HG03196 (cell line): ENCODE measurements at regions not wholly inside any gene's neighbourhood (a gene's known extent, or its start where the extent isn't known, plus 50 kb on each side); places are given as distances from the start of the nearest gene placed in this dataset.

ENCODE experiments used
- ATAC-seq: cut with Tn5 transposase; IDR thresholded peaks from one replicate; pipeline ENCODE4 v1.9.1; 2021; ENCODE audit not compliant: unreplicated experiment

DNA sequence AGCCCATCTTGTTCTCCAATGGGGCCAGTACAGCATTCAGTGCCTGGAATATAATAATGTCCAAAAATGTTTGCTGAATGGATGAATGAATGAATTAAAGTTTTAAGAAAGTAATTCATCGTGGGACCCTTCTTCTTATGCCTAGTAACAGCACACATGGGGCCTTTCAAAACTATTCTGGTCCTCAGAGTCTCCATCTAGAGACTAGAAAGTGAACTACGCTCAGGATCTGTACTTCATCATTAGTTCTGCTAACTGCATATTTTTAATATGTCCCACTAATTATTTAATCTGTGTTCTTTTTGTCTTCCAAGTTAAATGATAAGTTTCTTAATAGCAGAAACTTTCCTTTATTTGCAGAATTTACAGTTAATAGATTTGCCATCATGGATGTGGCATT lies 172.5 kb downstream of the SMAD2 start:
- ATAC-seq: no peak

GRCh38 chr18:47756364-47757016 lies 174.0 kb downstream of the SMAD2 start:
- no peak for ATAC-seq

GRCh38 chr18:47755102-47755456 lies 175.4 kb downstream of the SMAD2 start:
- ATAC-seq: no peak

DNA sequence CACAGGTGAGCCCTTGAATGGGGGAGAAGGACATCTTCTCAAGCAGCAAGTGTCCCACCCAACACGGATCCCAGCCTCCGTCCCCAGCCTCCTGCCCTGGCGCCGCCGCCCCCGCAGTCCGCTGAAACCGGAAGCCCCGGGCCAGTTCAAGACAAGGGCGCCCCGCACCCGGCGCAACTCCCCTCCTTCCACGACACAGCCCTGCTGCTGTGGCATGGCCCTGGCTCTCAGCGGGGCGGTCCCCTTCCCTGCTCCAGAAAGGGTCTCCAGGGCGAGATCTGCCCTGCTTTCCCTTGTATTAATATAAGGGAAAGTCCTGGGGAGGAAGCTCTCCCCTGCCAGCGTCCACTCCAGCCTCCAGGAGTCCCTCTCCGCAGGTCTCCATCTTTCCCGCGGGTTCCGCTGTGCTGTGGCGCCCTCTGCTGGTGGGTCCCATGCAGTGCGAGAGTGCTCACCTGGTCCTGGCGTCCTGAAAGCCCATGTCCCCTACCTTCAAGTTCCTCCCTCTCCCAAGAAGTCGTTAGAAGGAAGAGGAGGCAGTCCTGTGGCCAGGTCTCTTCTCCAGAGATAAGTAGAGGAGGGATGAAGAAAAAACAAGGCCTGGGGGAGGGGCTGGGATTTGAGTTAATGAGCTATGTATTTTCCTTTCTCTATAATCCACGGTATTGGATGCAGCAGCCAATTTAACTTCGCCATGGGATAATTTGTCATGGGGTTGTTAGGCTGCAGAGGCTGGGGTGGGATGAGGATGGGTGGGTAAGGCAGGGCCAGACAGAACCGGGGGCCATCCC lies 176.0 kb downstream of the SMAD2 start:
- ATAC-seq: no peak

DNA sequence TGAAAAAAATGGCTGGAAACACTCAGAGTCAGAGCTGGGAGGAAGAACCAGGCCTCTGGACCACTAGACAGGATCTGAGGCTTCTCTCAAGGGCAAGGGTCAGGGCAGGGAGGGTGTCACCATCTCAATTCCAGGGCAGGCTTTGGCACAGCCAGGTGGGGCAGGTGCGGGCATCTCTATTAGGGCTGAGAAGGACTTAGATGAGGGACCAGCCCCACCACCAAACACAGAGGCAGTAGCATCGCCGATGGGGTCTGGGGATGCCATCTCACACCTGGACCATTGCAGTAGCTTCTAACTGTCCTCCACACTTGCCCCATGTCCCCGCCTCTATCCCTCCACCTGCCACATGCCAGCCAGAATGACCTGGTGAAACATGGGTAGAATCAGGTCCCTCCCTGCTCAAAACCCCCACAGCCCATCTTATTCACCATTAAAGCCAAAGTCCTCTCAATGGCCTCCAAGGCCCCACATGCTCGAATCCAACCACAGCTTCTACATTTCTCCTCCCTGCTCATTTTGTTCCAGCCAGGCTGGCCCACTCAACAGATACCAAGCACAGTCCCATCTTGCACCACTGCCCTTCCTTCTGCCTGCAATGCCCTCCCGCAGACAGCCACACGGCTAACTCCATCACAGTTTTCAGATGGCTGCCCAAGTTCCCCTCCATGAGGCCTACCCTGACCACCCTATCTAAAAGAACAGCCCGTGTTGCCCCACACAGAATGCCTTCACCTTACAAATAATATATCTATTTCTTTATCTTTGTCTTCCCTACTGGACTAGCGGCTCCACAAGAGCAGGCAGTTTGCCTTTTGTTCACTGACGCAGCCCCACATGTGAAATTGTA lies 177.4 kb downstream of the SMAD2 start:
- ATAC-seq: no peak

- no peak for ATAC-seq
Measured at GRCh38 chr18:47750889-47751423, 179.5 kb downstream of the SMAD2 start.

DNA sequence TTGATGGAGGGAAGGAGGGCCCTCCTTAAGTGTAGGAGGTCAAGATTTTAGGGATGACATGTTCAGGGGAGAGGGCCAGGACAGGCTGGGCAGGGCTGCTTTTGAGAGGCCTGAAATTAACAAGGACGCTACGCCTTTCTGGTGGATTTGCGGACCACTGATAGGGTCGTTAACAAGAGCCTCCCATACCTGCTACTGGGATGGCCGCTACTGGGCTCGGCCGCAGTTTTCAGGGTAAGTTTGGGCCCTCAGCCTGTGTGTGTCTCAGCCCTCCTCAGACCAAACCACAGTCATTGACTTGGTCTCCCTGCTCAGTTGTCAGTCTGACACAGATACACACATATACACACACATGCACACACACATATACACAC lies 180.9 kb downstream of the SMAD2 start:
- ATAC-seq: no peak

DNA sequence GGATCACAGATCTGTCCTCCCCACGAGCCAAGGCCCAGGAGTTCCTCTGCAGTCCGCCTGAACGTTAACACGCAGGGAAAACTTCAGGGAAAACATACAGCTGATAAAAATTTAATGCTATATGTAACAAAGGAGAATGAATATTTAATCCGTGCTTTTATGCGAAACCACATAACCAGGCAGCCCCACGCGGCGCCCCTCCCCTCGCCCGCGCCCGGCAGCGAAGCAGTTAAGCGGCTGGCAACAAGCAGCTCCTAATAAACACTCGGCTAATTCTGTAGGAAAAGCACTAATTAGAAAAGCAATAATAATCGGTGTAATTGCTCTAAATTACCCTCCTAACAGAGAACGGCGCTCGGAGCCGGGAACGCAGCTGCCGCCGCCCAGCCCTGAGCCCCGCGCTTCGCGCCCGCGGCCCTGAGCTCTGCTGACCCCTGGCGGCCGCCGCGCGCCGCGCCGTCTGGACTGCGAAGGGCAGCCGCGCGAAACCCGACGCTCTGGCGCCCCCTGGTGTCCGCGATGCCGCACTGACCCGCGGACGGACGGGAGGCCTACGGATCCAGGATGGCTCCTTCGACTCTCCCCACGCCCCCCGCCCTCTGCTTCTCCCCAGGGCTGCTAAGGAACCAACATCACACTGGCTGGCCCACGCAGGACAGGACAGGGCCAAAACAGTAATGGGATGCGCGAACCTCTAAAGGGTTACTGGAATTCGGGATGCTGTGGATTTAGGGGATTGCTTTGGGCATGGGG lies 181.4 kb downstream of the SMAD2 start:
- ATAC-seq: peak; percentile 89

DNA sequence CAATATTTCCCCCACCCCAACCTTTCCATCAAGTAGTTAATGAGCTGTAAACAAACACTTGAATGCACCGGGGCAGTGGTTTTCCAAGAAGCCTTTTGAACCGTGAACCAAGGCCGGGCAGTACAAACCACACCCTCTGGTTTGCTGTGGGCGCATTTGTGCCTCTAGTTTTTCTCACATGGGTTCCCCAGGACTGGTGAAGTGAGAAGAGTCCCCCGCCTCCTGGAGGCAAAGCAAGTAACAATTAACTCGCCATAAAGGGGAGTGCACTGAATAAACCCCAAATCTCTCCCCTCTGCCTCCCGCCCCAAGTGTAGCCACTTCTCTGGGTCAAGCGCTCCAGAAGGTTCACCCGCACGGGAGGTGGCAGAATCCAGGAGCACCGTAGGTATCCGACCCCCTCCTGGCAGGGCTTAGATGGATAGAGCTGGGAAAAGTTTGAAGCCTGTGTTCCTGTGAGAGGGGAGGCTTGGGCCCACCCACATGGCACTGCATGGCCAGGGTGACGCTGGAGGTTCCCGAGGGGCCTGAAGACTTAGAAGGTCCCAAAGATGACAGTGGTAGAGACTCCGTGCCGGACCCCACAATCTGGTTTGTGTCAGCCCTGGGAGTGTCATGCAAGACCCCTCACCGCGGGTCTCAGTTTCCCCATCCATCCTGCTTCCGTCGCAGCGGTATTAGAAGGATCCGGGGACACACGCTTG lies 182.2 kb downstream of the SMAD2 start:
- no peak for ATAC-seq

GRCh38 chr18:47747260-47747795 lies 183.1 kb downstream of the SMAD2 start:
- ATAC-seq: no peak

DNA sequence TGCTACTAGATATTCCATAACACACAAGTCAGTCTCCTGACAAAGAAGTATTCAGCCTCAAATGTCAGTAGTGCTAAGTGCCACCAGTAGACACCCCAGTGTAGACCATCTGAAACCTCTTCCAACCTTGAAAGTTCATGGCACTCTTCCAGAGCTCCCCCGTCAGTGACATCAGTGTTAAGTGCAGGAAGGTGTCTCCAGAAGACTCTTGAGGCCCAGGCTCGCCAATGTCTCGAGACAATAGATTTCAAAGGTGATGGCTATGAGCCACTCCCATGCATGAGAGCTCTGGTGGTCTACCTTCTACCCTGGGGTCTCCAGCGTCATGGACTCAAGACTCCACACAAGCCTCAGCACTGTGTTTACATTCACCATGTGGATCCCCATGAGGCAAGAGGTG lies 183.8 kb downstream of the SMAD2 start:
- no peak for ATAC-seq

DNA sequence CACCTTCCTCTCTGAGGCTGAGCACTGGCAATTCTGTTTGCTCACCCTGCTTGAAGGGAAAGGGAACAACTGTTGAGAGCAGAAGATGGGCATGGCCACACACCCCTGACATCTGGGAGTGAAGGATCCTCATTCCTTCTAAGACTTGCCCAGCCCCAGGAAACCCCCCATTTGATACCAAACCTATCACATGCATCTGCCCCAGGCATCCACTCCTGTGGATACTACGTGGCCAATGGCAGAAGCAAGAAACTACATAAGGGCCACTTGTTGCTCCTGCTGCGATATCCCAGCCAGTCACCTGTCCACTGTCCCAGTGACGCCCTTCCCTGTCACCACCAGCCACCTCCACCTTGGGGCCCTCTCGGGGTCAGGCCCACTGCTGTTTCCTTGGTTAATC lies 185.2 kb downstream of the SMAD2 start:
- no peak for ATAC-seq

DNA sequence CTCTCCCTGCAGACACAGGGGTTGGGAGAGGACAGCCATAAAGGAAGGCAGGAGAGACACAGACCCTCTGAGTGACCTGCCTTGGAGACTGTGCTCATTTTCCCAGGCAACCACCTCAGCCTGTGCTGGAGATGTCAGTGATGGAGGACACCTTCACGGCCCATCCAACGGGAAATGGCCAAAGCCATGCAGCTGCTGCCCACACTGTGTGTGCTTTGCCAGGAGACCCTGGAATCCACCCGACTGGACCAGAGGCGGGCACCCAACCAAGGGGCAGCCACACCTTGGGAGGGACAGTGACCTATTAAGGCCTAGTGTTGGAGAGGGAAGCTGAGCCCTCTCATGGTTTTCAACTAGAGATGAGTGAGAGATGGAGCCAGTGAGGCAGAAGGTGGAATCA lies 192.5 kb downstream of the SMAD2 start:
- ATAC-seq: no peak

DNA sequence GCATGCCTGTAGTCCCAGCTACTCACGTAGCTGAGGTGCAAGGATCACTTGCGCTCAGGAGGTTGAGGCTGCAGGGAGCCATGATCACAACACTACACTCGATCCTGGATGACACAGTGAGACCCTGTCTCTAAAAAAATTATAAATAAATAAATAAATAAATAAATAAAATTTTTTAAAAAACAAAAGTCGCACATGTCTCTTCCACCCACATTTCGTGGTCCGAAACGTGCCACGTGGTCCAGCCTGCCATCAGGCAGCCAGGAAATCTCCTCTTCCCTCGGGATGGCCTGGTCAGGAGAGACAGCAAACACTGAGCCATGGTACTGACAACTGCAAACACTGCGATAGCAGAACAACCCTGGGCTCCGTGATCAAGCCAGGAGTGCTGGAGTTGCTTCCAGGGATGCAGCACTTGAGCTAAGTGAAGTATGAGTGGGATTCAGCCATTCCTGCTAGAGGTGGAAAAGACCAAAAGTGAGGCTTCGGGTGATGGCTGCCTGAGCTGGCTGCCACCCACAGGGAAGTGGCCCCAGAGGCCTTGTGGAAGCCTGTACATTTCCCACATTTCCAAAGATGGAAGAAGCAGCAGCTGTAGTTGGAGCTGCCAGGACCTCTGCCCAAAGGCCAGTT lies 193.1 kb downstream of the SMAD2 start:
- ATAC-seq: no peak

DNA sequence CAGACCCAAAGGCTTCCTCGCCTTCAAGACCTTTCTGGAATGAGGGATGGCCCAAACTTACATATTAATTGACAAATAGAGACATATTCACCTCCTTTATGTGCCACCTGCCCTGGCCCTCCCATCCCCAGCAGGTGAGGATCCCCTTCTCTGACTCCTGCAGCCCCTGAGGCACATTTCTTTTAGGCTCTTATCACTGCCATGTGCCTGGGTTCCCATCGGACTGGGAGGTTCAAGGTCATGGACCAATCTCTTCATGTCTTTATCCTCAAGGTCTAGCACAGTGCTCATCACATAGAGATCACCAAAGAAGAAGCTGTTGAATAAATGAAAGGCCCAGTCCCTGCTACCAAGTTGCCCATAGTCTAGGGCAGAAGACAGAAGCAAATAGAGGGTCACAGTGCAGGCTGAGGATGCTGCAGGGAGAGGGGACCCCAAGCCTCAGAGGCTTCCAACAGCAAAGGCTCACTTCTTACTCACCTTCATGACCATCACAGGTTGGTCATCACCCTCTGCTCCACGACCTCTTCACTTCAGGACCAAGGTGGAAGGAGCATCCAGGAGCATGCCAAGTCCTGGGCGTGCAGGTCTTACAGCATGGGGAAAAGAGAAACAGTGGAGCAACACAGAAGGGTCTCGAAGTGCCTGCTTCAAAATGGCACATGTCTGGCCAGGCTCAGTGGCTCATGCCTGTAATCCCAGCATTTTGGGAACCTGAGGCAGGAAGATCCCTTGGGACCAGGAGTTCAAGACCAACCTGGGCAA lies 193.9 kb downstream of the SMAD2 start:
- no peak for ATAC-seq

DNA sequence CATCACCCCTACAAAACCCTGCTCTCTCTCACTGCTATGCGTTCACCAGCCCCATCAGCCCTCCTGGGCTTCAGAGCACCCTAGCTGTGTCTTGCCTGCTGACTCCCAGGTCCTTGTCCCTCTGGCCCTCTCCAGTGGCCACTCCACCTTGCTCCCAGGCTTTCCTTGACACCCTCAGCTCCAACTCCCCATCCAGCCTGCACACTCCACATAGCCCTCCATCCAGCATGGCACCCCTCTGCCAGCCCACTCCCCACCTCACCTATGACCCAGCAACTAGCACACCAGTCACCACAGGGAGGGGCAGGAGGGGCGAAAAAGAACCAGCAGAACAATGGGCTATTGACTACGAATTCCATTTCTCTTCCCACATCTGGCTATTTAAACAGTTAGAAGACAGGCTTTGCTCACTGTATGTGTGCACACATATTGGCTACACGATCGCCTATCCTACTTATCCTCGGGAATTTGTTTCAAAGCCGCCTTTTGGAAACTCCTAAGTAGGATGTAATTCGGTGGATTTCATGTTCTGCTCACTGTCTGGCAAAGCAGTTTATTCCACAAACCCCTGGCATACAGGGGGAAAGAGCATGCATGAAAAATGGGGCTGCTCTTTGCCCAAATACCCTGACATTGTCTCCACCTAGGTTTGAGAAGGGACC lies 195.3 kb downstream of the SMAD2 start:
- no peak for ATAC-seq

DNA sequence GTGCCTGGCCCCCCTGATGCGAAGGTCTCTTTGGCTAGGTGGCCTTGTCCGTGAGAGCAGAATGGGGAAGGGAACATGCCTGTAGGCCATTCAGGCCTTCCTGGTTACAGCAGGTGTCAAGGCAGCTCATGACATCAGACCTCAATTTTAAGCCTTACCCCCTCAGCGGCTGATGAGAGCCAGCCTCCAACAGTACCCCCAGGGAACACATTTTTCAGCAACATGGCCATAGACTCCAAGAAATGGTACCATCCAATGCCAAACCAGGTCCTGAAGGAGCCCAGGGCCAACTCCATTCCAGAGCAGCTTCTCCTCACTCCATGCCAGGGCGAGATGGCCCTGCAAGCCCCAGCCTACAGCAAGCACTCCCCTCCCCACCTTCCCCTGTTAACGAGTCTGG lies 199.2 kb downstream of the SMAD2 start:
- no peak for ATAC-seq

DNA sequence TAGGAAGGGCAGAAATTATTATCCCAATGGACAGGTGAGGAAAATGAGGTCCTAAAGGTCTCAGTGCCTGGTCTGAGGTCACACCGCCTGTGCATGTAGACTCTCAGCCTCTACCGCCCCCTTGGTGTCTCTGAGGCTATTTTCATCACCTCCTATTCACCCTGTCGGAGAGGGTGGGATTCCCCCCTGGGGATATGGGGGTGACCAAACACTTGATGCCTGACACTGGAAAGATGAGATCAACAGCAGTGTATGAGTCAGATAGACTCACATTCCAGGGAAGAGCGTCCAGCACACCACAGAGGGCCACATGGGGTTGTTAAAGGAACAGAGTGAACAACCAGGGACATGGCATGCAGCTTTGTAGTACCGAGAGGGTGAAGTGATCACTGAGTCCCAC lies 199.7 kb downstream of the SMAD2 start:
- ATAC-seq: no peak
